ENCODE measurements at regions not wholly inside any gene's neighbourhood (a gene's known extent, or its start where the extent isn't known, plus 50 kb on each side); places are given as distances from the start of the nearest gene placed in this dataset.
"Not testable (repeated sequence)": the region's sequence is repeated elsewhere in the genome, so short reads cannot be mapped to it uniquely, and the experiment has no call there.

GRCh38 chr6:93675856-93676417 lies 256.6 kb upstream of the EPHA7 start:
- no peak for DNase-seq
- H3K4me1 ChIP-seq = no peaks in the 10 kb centered on the region
- no peaks in the 10 kb centered on the region for H3K9me3 ChIP-seq
- no peaks in the 10 kb centered on the region for H3K27me3 ChIP-seq
- intact Hi-C loops (cut with DNase I; ENCODE audit: low total_unique reads) = no loop called here
- no peak overlapping the region for H3K4me3 ChIP-seq
- TF ChIP-seq CTCF (IDR thresholded peaks at IDR 0.05) = no peak
- no peaks in the 10 kb centered on the region for H3K36me3 ChIP-seq
- no peak overlapping the region for H3K27ac ChIP-seq

- no peaks in the 10 kb centered on the region for H3K4me1 ChIP-seq
- no peak overlapping the region for H3K4me3 ChIP-seq
- no peaks in the 10 kb centered on the region for H3K36me3 ChIP-seq
- H3K27me3 ChIP-seq = no peaks in the 10 kb centered on the region
- no peak for TF ChIP-seq CTCF (IDR thresholded peaks at IDR 0.05)
- H3K27ac ChIP-seq = no peak overlapping the region
- H3K9me3 ChIP-seq = no peaks in the 10 kb centered on the region
- intact Hi-C loops (cut with DNase I; ENCODE audit: low total_unique reads) = no loop called here
- no peak for DNase-seq
Measured at GRCh38 chr6:93663111-93663510, 243.8 kb upstream of the EPHA7 start.

GRCh38 chr6:93654548-93654947 lies 235.2 kb upstream of the EPHA7 start:
- no peaks in the 10 kb centered on the region for H3K9me3 ChIP-seq
- no peak for TF ChIP-seq CTCF (IDR thresholded peaks at IDR 0.05)
- H3K27ac ChIP-seq = no peak overlapping the region
- no peaks in the 10 kb centered on the region for H3K4me1 ChIP-seq
- no peaks in the 10 kb centered on the region for H3K36me3 ChIP-seq
- no peak overlapping the region for H3K4me3 ChIP-seq
- no peak for DNase-seq
- no peaks in the 10 kb centered on the region for H3K27me3 ChIP-seq
- intact Hi-C loops (cut with DNase I; ENCODE audit: low total_unique reads) = no loop called here

- intact Hi-C loops (cut with DNase I; ENCODE audit: low total_unique reads) = no loop called here
- H3K9me3 ChIP-seq = no peaks in the 10 kb centered on the region
- no peak for DNase-seq
Measured at GRCh38 chr6:93644611-93645010, 225.3 kb upstream of the EPHA7 start.

GRCh38 chr6:93639126-93639525 lies 219.8 kb upstream of the EPHA7 start:
- intact Hi-C loops (cut with DNase I; ENCODE audit: low total_unique reads) = no loop called here

More at GRCh38 chr6:93644611-93645010, 225.3 kb upstream of the EPHA7 start:
- Histone ChIP-seq H3K36me3 (no peaks in the 10 kb centered on the region), H3K4me3 (no peak overlapping the region), H3K27me3 (no peaks in the 10 kb centered on the region), H3K27ac (no peak overlapping the region), H3K4me1 (no peaks in the 10 kb centered on the region)
- no peak for TF ChIP-seq CTCF (IDR thresholded peaks at IDR 0.05)

GRCh38 chr6:93636987-93637664 lies 217.8 kb upstream of the EPHA7 start:
- H3K36me3 ChIP-seq; H3K27ac ChIP-seq; H3K4me3 ChIP-seq; H3K4me1 ChIP-seq; DNase-seq; H3K27me3 ChIP-seq; intact Hi-C loops (cut with DNase I; ENCODE audit: low total_unique reads); H3K9me3 ChIP-seq: not testable (repeated sequence)

More at GRCh38 chr6:93639126-93639525, 219.8 kb upstream of the EPHA7 start:
- Histone ChIP-seq H3K36me3 (no peaks in the 10 kb centered on the region), H3K4me1 (no peaks in the 10 kb centered on the region), H3K4me3 (no peak overlapping the region), H3K27me3 (no peaks in the 10 kb centered on the region), H3K9me3 (no peaks in the 10 kb centered on the region), H3K27ac (no peak overlapping the region)
- no peak for DNase-seq
- TF ChIP-seq CTCF (IDR thresholded peaks at IDR 0.05) = no peak
